Endothelial cell of umbilical vein (primary cell): ENCODE measurements at regions not wholly inside any gene's neighbourhood (a gene's known extent, or its start where the extent isn't known, plus 50 kb on each side); places are given as distances from the start of the nearest gene placed in this dataset.

Experiments
- BruUV-seq: library from RNA; stranded (reverse); fragments of 400-500 nt; replicated peaks from 2 replicates; lab custom pipeline; 2021; lab: Mats Ljungman, UMichigan
- CTCF ChIA-PET: fragments of 300-600, 350-600 bp; sonication (Branson Sonifier 250); formaldehyde crosslinking; loops from one replicate; lab custom pipeline; 2021; ENCODE audit warnings: antibody characterized with exemption, inconsistent platforms; lab: Charles Lee
- POLR2A ChIA-PET: fragments of 300-600, 350-600 bp; sonication (Branson Sonifier 250); formaldehyde crosslinking; loops from one replicate; lab custom pipeline; 2021; ENCODE audit warnings: antibody characterized with exemption, inconsistent platforms; lab: Charles Lee
- DNase-seq: peaks from one replicate; pipeline ENCODE4 v3.0.0-alpha.2; 2011; ENCODE audit warnings: low read depth, low spot score
- FAIRE-seq: peaks from 2 replicates; lab custom pipeline; 2011; peaks lifted over from hg19 to GRCh38; lab: Jason Lieb, UNC
- H2AFZ ChIP-seq: 2 replicates; pipeline ENCODE4 v1.6.0; 2012; ENCODE audit warnings: low read depth, low read length, control low read depth, inconsistent platforms
- H3K27ac ChIP-seq: 2 replicates; pipeline ENCODE4 v1.5.1; 2011; ENCODE audit warnings: low read depth, mild to moderate bottlenecking, control low read depth, low read length, moderate library complexity; ENCODE audit not compliant: insufficient read depth
- H3K27me3 ChIP-seq, 2 experiments: 2 replicates each; pipeline versions ENCODE4 v1.6.0 to v1.6.1; 2011; ENCODE audit warnings: low read length in 2 of 2, mixed read lengths in 1 of 2; ENCODE audit not compliant: control insufficient read depth in 2 of 2, insufficient read depth in 2 of 2
- H3K36me3 ChIP-seq, 2 experiments: 2 replicates in 1 of 2; 3 replicates in 1 of 2; pipeline ENCODE4 v1.5.1; 2011; ENCODE audit warnings: low read length in 2 of 2, mild to moderate bottlenecking in 1 of 2, moderate library complexity in 1 of 2; ENCODE audit not compliant: control insufficient read depth in 2 of 2, insufficient read depth in 2 of 2; ENCODE audit errors: extremely low read depth in 1 of 2
- H3K4me1 ChIP-seq: 3 replicates; pipeline ENCODE4 v1.5.1; 2011; ENCODE audit warnings: mild to moderate bottlenecking, low read length; ENCODE audit not compliant: control insufficient read depth, insufficient read depth; ENCODE audit errors: extremely low read depth
- H3K4me2 ChIP-seq: 2 replicates; pipeline ENCODE4 v1.6.1; 2011; ENCODE audit warnings: low read length, control low read depth, mixed read lengths; ENCODE audit not compliant: insufficient read depth
- H3K4me3 ChIP-seq, 3 experiments: fragments of 200-600 bp in 1 of 3; sonication (generic), shearing (Covaris generic) in 1 of 3; replicated peaks in 1 of 3; 2 replicates each; pipeline ENCODE4 v1.5.1; 2011 to 2016; ENCODE audit warnings: control low read depth in 3 of 3, low read length in 3 of 3, mild to moderate bottlenecking in 2 of 3, inconsistent platforms in 1 of 3, low read depth in 1 of 3, moderate library complexity in 1 of 3; ENCODE audit not compliant: insufficient read depth in 1 of 3
- H3K79me2 ChIP-seq: 2 replicates; pipeline ENCODE4 v1.6.0; 2012; ENCODE audit warnings: low read length, inconsistent platforms; ENCODE audit not compliant: control insufficient read depth, insufficient read depth
- H3K9ac ChIP-seq: replicated peaks from 2 replicates; pipeline ENCODE3; 2011; ENCODE audit warnings: low read length, control low read depth; ENCODE audit not compliant: insufficient read depth; ENCODE audit errors: extremely low read depth
- H3K9me1 ChIP-seq: replicated peaks from 3 replicates; pipeline ENCODE4 v1.6.0; 2011; ENCODE audit warnings: mild to moderate bottlenecking, low read length; ENCODE audit not compliant: control insufficient read depth, insufficient read depth; ENCODE audit errors: extremely low read depth
- H3K9me3 ChIP-seq: replicated peaks from 2 replicates; pipeline ENCODE4 v1.5.1; 2012; ENCODE audit warnings: low read length, inconsistent platforms; ENCODE audit not compliant: control insufficient read depth, insufficient read depth
- H4K20me1 ChIP-seq: replicated peaks from 2 replicates; pipeline ENCODE3; 2011; ENCODE audit warnings: mild to moderate bottlenecking, low read length; ENCODE audit not compliant: control insufficient read depth, insufficient read depth; ENCODE audit errors: extremely low read depth
- EZH2 ChIP-seq: IDR thresholded peaks from 2 replicates; pipeline ENCODE4 v1.6.1; 2012; ENCODE audit warnings: borderline replicate concordance, low read depth, mild to moderate bottlenecking, moderate library complexity, low read length, inconsistent platforms; ENCODE audit not compliant: severe bottlenecking
- FOS ChIP-seq: IDR thresholded peaks from 2 replicates; pipeline ENCODE4 v1.6.1; 2011; ENCODE audit warnings: mild to moderate bottlenecking, low read length, moderate library complexity, borderline replicate concordance; ENCODE audit not compliant: insufficient read depth
- GATA2 ChIP-seq: IDR thresholded peaks from 2 replicates; pipeline ENCODE4 v1.7.0; 2011; ENCODE audit warnings: low read depth, mild to moderate bottlenecking, moderate library complexity, mixed read lengths, low read length; ENCODE audit not compliant: insufficient read length, insufficient read depth
- JUN ChIP-seq: IDR thresholded peaks from 2 replicates; pipeline ENCODE4 v1.6.1; 2011; ENCODE audit warnings: borderline replicate concordance, low read depth; ENCODE audit not compliant: insufficient read length, insufficient read depth
- MYC ChIP-seq: IDR thresholded peaks from one replicate; pipeline ENCODE4 v1.6.1; 2011; ENCODE audit warnings: mild to moderate bottlenecking, low read depth, low read length
- POLR2A ChIP-seq: IDR thresholded peaks from 2 replicates; pipeline ENCODE4 v1.6.1; 2012; ENCODE audit warnings: low read depth, mild to moderate bottlenecking, control low read depth, low read length
- POLR2AphosphoS5 ChIP-seq: IDR thresholded peaks from 2 replicates; pipeline ENCODE4 v1.6.1; 2012; ENCODE audit warnings: low read depth, mild to moderate bottlenecking, control low read depth, low read length, moderate library complexity; ENCODE audit not compliant: insufficient read depth
- dilution Hi-C: fragments of 300-500 bp; cut with MboI; formaldehyde crosslinking; loops from one replicate; pipeline ENCODE4 v1.15.0; 2019; ENCODE audit warnings: low sequenced_read_pairs; ENCODE audit not compliant: extremely low pct_ligation_motif_present
- intact Hi-C: fragments of 100-400 bp; cut with micrococcal nuclease; formaldehyde crosslinking; loops from one replicate; pipeline ENCODE4 v1.10.0; 2022
- TF ChIP-seq, protein P1 (sequence below): IDR thresholded peaks from 2 replicates; pipeline ENCODE4 v1.6.1; 2011; ENCODE audit not compliant: insufficient read depth, insufficient read length
- TF ChIP-seq, protein P2 (sequence below), 2 donors: IDR thresholded peaks; 1 replicate in 1 of 2; 2 replicates in 1 of 2; pipeline ENCODE4 v1.5.1; 2011; ENCODE audit warnings: low read length in 2 of 2, mild to moderate bottlenecking in 2 of 2, moderate library complexity in 2 of 2, control low read depth in 1 of 2, inconsistent platforms in 1 of 2, low read depth in 1 of 2; ENCODE audit not compliant: insufficient read depth in 1 of 2; ENCODE audit errors: extremely low read depth in 1 of 2

DNA sequence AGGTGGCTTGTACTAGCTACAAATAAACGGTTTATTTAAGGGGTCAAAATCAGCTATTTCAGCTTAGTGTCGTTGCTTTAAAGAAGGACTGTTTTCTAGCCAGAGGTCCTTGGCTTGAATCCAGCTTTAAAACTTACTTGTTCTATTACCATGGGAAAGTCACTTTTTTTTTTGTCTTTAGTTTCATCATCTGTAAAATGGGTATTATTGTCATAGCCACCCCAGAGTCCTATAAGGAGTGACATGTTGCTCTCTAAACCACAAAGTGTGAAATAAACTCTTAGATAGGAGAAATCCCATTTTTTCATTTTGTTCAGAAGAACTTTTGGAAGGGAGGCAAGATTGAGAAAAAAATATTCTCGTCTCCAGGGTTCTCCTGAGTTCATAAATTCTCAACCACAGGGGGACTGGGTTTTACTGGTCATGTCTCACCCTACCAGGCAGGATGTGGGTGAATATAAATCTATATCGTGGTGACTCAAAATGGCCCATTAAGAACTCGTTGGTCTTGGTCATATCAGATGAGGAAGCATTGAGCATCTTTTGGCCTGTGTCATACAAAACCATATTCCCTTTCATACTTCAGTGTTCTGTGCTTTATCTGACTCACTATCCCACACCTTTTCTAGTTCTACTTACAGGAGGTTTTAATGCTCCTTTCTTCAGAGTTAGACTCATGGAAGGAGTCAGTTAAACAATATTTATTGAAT lies 202.7 kb upstream of the NR3C1 start:
- peaks cover 2 to 3% of the 10 kb centered on the region in 2 experiments for H3K27me3 ChIP-seq
- intact Hi-C loops: no loop called here
- no peak overlapping the region for H3K27ac ChIP-seq
- no peaks in the 10 kb centered on the region for H3K36me3 ChIP-seq
- FAIRE-seq (no peak), DNase-seq (no peak)
- H3K4me2 ChIP-seq: no peak overlapping the region
- TF ChIP-seq JUN (no peak), POLR2AphosphoS5 (no peak), EZH2 (no peak), FOS (no peak), GATA2 (no peak), POLR2A (no peak), MYC (no peak)
- TF ChIP-seq, protein P1, sequence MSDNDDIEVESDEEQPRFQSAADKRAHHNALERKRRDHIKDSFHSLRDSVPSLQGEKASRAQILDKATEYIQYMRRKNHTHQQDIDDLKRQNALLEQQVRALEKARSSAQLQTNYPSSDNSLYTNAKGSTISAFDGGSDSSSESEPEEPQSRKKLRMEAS: no peak
- TF ChIP-seq, protein P2, sequence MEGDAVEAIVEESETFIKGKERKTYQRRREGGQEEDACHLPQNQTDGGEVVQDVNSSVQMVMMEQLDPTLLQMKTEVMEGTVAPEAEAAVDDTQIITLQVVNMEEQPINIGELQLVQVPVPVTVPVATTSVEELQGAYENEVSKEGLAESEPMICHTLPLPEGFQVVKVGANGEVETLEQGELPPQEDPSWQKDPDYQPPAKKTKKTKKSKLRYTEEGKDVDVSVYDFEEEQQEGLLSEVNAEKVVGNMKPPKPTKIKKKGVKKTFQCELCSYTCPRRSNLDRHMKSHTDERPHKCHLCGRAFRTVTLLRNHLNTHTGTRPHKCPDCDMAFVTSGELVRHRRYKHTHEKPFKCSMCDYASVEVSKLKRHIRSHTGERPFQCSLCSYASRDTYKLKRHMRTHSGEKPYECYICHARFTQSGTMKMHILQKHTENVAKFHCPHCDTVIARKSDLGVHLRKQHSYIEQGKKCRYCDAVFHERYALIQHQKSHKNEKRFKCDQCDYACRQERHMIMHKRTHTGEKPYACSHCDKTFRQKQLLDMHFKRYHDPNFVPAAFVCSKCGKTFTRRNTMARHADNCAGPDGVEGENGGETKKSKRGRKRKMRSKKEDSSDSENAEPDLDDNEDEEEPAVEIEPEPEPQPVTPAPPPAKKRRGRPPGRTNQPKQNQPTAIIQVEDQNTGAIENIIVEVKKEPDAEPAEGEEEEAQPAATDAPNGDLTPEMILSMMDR (IDR thresholded peaks at IDR 0.05; ENCODE audit: extremely low read depth in 1 of 2, insufficient read depth in 1 of 2, low read depth in 1 of 2, low read length in 2 of 2): no peak
- no peaks in the 10 kb centered on the region for H3K9me1 ChIP-seq
- no TSS peak for BruUV-seq
- H3K79me2 ChIP-seq: no peaks in the 10 kb centered on the region
- dilution Hi-C loops: no loop called here
- no peaks in the 10 kb centered on the region for H4K20me1 ChIP-seq
- H3K4me3 ChIP-seq: no peak overlapping the region
- no peak overlapping the region for H2AFZ ChIP-seq
- H3K4me1 ChIP-seq: no peaks in the 10 kb centered on the region
- ChIA-PET CTCF (no interaction called here), POLR2A (no interaction called here)
- H3K9ac ChIP-seq: no peak overlapping the region
- H3K9me3 ChIP-seq: no peaks in the 10 kb centered on the region
